MCF 10A (cell line): ENCODE measurements at regions not wholly inside any gene's neighbourhood (a gene's known extent, or its start where the extent isn't known, plus 50 kb on each side); places are given as distances from the start of the nearest gene placed in this dataset.

ENCODE experiments used
- BruUV-seq: library from RNA; stranded (reverse); fragments of 400-500 nt; replicated peaks from 2 replicates; lab custom pipeline; 2021; lab: Mats Ljungman, UMichigan
- CTCF ChIA-PET: fragments of 300-600 bp; sonication (Branson Sonifier 250); formaldehyde crosslinking; extraction: SDS; loops from one replicate; lab custom pipeline; 2021; ENCODE audit warnings: antibody characterized with exemption, inconsistent platforms; lab: Yijun Ruan, JAX
- POLR2A ChIA-PET: fragments of 300-600, 350-650 bp; sonication (Branson Sonifier 250); formaldehyde crosslinking; extraction: SDS; loops from one replicate; lab custom pipeline; 2020; ENCODE audit warnings: antibody characterized with exemption, inconsistent platforms; lab: Yijun Ruan, JAX
- DNase-seq: peaks from one replicate; pipeline ENCODE4 v3.0.0-alpha.2; 2018; ENCODE audit not compliant: unreplicated experiment
- H3K27ac Mint-ChIP-seq: one replicate; pipeline ENCODE4 v1.8.0; 2022; ENCODE audit warnings: mild to moderate bottlenecking, low read depth, mixed read lengths; ENCODE audit not compliant: unreplicated experiment
- H3K27me3 Mint-ChIP-seq: one replicate; pipeline ENCODE4 v1.8.0; 2022; ENCODE audit warnings: mixed read lengths; ENCODE audit not compliant: insufficient read depth, unreplicated experiment
- H3K36me3 Mint-ChIP-seq: one replicate; pipeline ENCODE4 v1.8.0; 2022; ENCODE audit warnings: mild to moderate bottlenecking, moderate library complexity, mixed read lengths; ENCODE audit not compliant: insufficient read depth, unreplicated experiment
- H3K4me1 Mint-ChIP-seq: one replicate; pipeline ENCODE4 v1.8.0; 2022; ENCODE audit warnings: mixed read lengths; ENCODE audit not compliant: insufficient read depth, unreplicated experiment
- H3K4me3 Mint-ChIP-seq: one replicate; pipeline ENCODE4 v1.8.0; 2022; ENCODE audit warnings: mild to moderate bottlenecking, moderate library complexity, mixed read lengths; ENCODE audit not compliant: unreplicated experiment
- H3K9me3 Mint-ChIP-seq: one replicate; pipeline ENCODE4 v1.8.0; 2022; ENCODE audit warnings: mixed read lengths; ENCODE audit not compliant: unreplicated experiment
- intact Hi-C: fragments of 100-400 bp; cut with micrococcal nuclease; formaldehyde crosslinking; loops from 2 replicates; pipeline ENCODE4 v1.14.1; 2022
- TF ChIP-seq, protein P1 (sequence below): fragments of 200-600 bp; IDR thresholded peaks from one replicate; pipeline ENCODE4 v1.8.0; 2022; ENCODE audit warnings: antibody characterized with exemption, mild to moderate bottlenecking; ENCODE audit not compliant: unreplicated experiment

DNA sequence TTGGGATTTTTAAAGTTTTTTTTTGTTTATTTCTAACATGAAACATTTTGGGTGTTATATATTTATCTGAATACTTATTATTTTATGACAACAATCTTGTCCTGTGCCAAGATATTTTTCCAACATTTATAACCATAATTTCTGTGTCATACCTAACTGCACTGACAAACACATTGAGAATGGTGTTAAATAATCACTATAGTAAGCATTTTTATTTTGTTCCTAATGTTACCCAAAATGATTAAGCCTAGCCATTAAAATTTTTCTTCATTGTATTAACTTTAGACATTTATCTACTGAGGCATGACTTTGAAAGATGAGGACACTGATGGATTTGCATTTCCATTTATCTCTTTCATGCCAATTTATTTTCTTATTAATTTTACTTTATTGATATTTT, 91.6 kb upstream of the STK32A start:
- POLR2A ChIA-PET = no interaction called here

GRCh38 chr5:147145328-147145727, 89.5 kb upstream of the STK32A start:
- H3K27me3 Mint-ChIP-seq = no peaks in the 10 kb centered on the region

More for the DNA sequence above, 91.6 kb upstream of the STK32A start:
- no peak for DNase-seq
- CTCF ChIA-PET = interaction anchor here (0.6 to 1.8 kb wide), 2 partner anchors 21 to 177 kb away, joined by 3 to 4 read pairs; no protein-coding TSS in a partner anchor
- Mint-ChIP-seq H3K9me3 (peaks cover 26% of the 10 kb centered on the region), H3K27me3 (no peaks in the 10 kb centered on the region), H3K4me1 (no peaks in the 10 kb centered on the region), H3K36me3 (no peaks in the 10 kb centered on the region), H3K4me3 (no peak overlapping the region), H3K27ac (no peak overlapping the region)
- BruUV-seq = no TSS peak
- TF ChIP-seq, protein P1, sequence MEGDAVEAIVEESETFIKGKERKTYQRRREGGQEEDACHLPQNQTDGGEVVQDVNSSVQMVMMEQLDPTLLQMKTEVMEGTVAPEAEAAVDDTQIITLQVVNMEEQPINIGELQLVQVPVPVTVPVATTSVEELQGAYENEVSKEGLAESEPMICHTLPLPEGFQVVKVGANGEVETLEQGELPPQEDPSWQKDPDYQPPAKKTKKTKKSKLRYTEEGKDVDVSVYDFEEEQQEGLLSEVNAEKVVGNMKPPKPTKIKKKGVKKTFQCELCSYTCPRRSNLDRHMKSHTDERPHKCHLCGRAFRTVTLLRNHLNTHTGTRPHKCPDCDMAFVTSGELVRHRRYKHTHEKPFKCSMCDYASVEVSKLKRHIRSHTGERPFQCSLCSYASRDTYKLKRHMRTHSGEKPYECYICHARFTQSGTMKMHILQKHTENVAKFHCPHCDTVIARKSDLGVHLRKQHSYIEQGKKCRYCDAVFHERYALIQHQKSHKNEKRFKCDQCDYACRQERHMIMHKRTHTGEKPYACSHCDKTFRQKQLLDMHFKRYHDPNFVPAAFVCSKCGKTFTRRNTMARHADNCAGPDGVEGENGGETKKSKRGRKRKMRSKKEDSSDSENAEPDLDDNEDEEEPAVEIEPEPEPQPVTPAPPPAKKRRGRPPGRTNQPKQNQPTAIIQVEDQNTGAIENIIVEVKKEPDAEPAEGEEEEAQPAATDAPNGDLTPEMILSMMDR = no peak
- intact Hi-C loops = no loop called here

GRCh38 chr5:147148715-147149114, 86.1 kb upstream of the STK32A start:
- H3K27ac Mint-ChIP-seq = no peak overlapping the region
- BruUV-seq = no TSS peak
- TF ChIP-seq, protein P1 = no peak
- DNase-seq = no peak
- H3K4me3 Mint-ChIP-seq = no peak overlapping the region
- H3K4me1 Mint-ChIP-seq = no peaks in the 10 kb centered on the region
- H3K9me3 Mint-ChIP-seq = no peaks in the 10 kb centered on the region
- ChIA-PET CTCF (interaction anchor here (0.9 to 1.7 kb wide), 2 partner anchors 19 to 40 kb away, joined by 3 to 6 read pairs; no protein-coding TSS in a partner anchor), POLR2A (no interaction called here)
- no peaks in the 10 kb centered on the region for H3K36me3 Mint-ChIP-seq
- H3K27me3 Mint-ChIP-seq = no peaks in the 10 kb centered on the region
- intact Hi-C loops = no loop called here

More at GRCh38 chr5:147145328-147145727, 89.5 kb upstream of the STK32A start:
- no peak overlapping the region for H3K27ac Mint-ChIP-seq
- CTCF ChIA-PET = interaction anchor here (1.1 kb wide), 1 partner anchor 43 kb away, joined by 4 read pairs; no protein-coding TSS in a partner anchor
- POLR2A ChIA-PET = no interaction called here
- intact Hi-C loops = no loop called here
- TF ChIP-seq, protein P1 = no peak
- peaks cover 8% of the 10 kb centered on the region for H3K9me3 Mint-ChIP-seq
- no TSS peak for BruUV-seq
- H3K4me3 Mint-ChIP-seq = no peak overlapping the region
- no peaks in the 10 kb centered on the region for H3K4me1 Mint-ChIP-seq
- H3K36me3 Mint-ChIP-seq = no peaks in the 10 kb centered on the region
- no peak for DNase-seq

- BruUV-seq = no TSS peak
- TF ChIP-seq, protein P1 = no peak
- DNase-seq = no peak
- no peaks in the 10 kb centered on the region for H3K4me1 Mint-ChIP-seq
- no peaks in the 10 kb centered on the region for H3K9me3 Mint-ChIP-seq
- POLR2A ChIA-PET = interaction anchor here (0.6 kb wide), 1 partner anchor 11 kb away, joined by 3 read pairs; no protein-coding TSS in a partner anchor
- CTCF ChIA-PET = interaction anchor here (0.6 to 1.7 kb wide), 4 partner anchors 11 to 1620 kb away, joined by 3 to 6 read pairs (median 6); no protein-coding TSS in a partner anchor
- no peaks in the 10 kb centered on the region for H3K36me3 Mint-ChIP-seq
- no peak overlapping the region for H3K27ac Mint-ChIP-seq
- H3K27me3 Mint-ChIP-seq = no peaks in the 10 kb centered on the region
- intact Hi-C loops = no loop called here
- no peak overlapping the region for H3K4me3 Mint-ChIP-seq
Measured at GRCh38 chr5:147152086-147152485, 82.7 kb upstream of the STK32A start.
